HG03457 (cell line): ENCODE measurements at regions not wholly inside any gene's neighbourhood (a gene's known extent, or its start where the extent isn't known, plus 50 kb on each side); places are given as distances from the start of the nearest gene placed in this dataset.
A peak's percentile ranks its signal among the peaks of the same experiment; 100 is the strongest.
"Not testable (repeated sequence)": the region's sequence is repeated elsewhere in the genome, so short reads cannot be mapped to it uniquely, and the experiment has no call there.

Experiments
- ATAC-seq: cut with Tn5 transposase; IDR thresholded peaks from one replicate; pipeline ENCODE4 v1.9.1; 2021; ENCODE audit warnings: moderate number of reproducible peaks; ENCODE audit not compliant: unreplicated experiment

GRCh38 chr4:16450724-16451123, 224.5 kb upstream of the TAPT1 start:
- ATAC-seq, result no peak

- no peak for ATAC-seq
Observed at GRCh38 chr4:16450031-16450430, 223.8 kb upstream of the TAPT1 start.

GRCh38 chr4:16449406-16449805, 223.1 kb upstream of the TAPT1 start:
- ATAC-seq, result no peak

DNA sequence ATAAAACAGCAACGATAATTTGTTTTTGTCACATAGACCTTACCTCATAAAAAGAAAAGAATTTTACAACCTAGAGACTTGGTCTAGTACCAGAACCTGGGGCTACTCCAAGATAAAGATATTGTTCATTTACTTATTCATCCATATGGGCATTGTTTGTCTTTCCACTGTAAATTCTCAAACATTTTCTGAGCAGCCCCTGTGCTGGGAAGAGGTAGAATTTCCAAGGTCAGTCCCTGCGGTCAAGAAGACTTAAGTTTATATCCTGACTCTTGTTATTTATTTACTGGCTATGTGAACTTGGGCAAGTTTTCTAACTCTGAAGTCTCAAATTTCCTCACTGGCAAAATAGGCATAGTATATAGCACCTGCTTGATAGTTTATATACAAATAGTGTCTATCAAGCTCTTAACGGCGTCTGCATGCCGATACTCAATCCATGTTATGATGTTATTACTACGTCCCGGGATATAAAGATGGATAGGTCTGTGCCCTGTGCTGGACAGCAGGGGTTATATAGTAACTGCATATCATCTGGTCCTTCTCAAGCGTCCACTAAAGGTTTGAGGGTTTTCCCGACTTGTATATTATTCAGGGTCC, 222.1 kb upstream of the TAPT1 start:
- ATAC-seq, result no peak

GRCh38 chr4:16443504-16444088, 217.3 kb upstream of the TAPT1 start:
- ATAC-seq, result peak; percentile 80

- ATAC-seq, result no peak
Observed at GRCh38 chr4:16442296-16442695, 216.0 kb upstream of the TAPT1 start.

DNA sequence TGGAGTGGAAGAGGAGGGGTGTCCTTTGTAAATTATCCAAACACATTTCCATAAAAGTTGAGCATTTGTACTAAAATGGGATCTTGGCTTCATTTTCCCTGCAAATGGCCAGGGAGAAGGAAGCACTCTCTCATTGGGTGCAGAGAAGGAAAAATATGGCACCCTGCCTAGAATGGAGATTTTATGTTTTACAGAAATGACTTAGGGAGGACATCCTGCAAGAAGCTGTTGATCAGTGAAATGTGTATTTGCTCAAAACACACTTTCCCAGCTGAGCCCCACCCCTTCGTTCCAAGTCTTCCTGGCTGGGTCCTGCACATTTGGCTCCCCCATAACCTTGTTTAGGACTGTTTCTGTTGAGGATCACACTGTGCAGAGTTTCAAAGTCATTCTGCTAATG, 213.5 kb upstream of the TAPT1 start:
- ATAC-seq, result no peak

- no peak for ATAC-seq
Observed at GRCh38 chr4:16438986-16439385, 212.7 kb upstream of the TAPT1 start.

DNA sequence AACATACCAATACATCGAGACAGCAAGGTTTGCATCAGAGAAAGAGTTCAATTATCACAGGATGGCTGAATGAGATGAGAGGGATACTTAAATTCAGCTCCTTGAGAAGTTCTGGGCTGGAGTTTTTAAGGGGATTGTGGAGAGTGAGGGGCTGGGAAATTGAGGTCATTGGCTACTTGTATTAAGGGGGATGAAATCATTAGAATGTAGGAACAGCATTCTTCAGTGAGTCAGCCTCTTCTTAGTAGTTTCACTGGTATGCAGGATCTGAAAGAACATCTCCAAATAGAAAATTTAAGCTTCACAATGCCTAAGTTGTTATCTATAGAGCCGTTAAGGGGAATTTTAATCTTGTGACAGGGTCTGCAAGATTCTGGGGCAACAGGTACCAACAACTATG, 211.6 kb upstream of the TAPT1 start:
- ATAC-seq, result no peak

DNA sequence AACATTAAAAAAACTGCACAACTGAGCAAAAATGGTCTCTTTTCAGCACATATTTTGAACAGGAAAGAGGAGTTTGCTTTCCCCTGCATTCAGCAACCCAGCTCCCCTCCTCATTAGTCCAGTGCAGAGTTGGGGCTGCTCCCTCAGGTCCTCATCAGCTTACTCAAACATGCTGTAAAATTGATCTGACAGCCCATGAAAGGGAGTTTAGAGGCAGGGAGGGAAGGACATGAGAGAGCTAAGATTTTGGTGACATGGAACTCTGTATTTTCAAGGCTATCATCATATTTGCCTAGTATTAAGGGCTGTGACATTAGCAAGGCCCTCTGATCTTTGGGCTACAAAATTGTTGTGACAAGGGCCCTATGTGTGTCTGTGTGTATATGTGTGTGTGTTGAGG, 205.6 kb upstream of the TAPT1 start:
- ATAC-seq, result no peak

DNA sequence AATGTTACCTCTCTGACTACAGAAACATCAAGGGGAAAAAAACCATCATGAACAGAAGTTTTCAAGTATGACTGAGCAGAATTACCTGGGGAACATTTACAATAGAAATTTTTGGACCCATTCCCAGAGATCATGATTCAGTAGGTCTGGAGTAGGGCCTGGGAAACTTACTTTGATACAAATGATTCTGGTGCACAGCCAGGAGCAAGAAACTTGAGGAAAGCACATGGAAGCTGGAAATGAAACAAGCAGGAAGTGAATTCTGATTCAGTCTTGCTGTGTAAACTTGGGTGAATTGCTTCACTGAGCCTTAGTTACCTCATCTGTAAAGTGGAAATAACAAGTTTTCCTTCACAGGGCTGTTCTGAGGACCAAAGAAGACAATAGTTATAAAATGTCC, 192.5 kb upstream of the TAPT1 start:
- ATAC-seq, result no peak

DNA sequence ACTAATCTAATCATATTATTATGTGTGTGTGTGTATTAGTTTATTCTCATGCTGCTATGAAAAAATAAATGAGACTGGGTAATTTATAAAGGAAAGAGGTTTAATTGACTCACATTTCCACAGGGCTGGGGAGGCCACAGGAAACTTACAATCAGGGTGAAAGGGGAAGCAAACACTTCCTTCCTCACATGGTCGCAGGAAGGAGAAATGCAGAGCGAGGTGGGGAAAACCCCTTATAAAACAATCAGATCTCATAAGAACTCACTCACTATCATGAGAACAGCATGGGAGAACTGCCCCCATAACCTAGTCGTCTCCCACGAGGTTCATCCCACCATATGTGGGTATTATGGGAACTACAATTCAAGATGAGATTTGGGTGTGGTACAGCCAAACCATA, 190.9 kb upstream of the TAPT1 start:
- ATAC-seq, result no peak

DNA sequence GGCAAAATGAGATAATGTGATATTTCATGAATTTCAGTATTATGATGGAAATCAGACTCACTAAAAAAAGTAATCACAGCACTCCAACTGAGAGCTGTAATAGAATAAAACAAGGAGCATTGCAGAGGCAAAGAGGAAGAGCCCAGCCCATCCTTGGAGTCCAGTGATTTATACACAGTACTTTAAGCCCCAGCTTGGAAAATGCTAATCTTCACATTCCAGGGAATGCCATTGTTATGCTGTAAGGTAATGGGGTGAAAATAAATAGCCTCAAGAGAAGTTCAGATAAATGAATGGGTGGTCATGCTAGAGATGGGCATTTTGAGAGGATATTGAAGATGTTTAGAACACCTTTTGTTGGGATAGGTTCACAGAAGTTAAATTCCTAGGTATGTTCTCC, 190.3 kb upstream of the TAPT1 start:
- ATAC-seq, result no peak

GRCh38 chr4:16415751-16416150, 189.5 kb upstream of the TAPT1 start:
- ATAC-seq, result no peak

DNA sequence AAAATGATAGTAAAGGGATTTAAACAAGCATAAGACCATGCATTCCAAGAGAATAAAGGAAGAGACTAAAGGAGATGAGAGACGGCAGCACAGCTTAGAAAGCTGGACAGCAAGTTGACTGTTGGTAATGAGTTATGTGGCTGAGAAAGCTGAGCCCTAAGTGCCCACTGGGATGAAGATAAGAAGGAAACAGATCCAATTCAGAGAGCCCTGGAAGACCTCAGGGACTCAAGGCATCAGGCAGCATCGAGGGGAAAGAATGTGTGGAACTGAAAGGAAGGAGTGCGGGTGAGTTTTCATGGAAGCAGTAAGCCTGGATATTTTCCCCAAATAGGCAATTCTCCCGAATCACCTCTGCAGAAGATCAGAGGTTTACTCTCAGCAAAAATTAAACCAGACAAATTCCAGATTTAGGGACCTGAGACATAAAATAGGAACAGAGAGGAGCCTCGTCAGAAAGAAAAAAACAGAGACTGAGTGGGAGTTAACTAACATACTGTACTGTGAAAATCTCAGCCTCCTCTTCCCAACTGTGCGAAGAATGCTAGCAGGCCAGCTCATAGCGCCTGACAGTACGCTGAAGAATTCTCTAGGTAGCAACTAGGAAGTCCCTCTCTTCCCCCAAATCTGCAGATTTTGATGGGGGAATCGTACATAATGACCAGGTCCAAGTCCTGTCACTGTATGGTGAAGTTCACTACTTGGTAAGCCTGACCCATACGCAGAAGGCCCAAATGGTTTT, 187.7 kb upstream of the TAPT1 start:
- no peak for ATAC-seq

- ATAC-seq, result no peak
Observed at GRCh38 chr4:16411501-16412085, 185.3 kb upstream of the TAPT1 start.

DNA sequence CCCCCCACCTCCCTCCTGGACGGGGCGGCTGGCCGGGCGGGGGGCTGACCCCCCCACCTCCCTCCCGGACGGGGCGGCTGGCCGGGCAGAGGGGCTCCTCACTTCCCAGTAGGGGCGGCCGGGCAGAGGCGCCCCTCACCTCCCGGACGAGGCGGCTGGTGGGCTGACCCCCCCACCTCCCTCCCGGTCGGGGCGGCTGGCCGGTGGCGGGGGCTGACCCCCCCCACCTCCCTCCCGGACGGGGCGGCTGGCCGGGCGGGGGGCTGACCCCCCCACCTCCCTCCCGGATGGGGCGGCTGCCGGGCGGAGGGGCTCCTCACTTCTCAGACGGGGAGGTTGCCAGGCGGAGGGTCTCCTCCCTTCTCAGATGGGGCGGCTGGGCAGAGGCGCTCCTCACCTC, 166.9 kb upstream of the TAPT1 start:
- ATAC-seq, result not testable (repeated sequence)

DNA sequence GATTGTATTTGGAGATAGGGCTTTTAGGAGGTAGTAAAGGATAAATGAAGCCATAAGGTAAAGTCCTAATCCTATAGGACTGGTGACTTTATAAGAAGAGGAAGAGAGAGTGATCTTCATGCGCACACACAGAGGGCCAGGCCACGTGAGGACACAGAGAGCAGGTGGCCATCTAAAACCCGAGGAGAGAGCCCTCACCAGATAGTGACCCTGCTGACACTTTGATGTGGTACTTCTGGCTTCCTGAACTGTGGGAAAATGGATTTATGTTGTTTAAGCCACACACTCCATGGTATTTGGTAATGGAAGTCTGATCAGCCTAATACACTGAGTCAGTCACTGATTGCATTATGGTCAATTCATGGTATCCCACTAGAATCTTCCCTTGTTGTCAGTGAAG, 164.9 kb upstream of the TAPT1 start:
- no peak for ATAC-seq

DNA sequence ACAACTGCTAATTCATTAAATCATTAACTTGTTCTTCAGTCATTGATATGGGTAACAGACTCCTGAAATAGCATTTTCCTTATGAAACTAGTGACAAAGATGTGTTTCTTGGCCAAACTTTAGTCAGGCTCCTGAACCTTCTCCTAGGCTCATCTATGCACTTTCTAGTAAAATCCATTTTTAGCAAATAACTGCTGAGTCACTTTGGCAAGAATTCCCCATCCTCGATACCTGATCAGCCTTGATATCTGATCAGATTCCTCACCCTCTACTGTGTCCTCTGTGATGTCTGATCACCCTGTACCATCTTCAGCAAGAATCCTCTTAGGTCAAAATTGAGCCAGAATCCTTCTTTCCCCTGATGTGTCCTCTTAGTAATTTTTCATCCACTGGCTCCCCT, 161.2 kb upstream of the TAPT1 start:
- no peak for ATAC-seq

GRCh38 chr4:16386711-16387320, 160.5 kb upstream of the TAPT1 start:
- ATAC-seq, result no peak

DNA sequence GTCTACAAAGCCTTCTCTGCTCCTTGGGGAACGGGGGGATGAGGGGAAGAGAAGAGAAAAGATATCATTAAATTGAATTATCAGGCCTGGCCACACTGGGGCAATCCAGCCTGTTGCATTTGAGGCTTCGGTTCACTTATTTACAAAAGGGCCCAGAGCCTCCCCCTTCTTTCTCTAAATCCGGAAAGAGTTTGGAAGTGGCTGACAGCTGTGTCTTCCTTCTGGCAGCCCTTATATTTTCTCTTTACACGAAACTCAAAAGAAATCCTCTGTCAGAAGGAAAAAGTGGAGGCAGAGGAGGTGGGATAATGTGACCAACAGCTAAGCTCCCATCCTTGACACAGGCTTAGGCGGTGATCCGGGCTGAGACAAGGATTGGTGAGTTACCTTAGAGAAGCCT, 158.3 kb upstream of the TAPT1 start:
- ATAC-seq, result no peak

GRCh38 chr4:16382571-16382970, 156.3 kb upstream of the TAPT1 start:
- no peak for ATAC-seq
